Progenitor cell of endocrine pancreas (in vitro differentiated cells): ENCODE measurements at regions not wholly inside any gene's neighbourhood (a gene's known extent, or its start where the extent isn't known, plus 50 kb on each side); places are given as distances from the start of the nearest gene placed in this dataset.

Experiments
- DNase-seq: peaks from one replicate; pipeline ENCODE4 v3.0.0; 2021; ENCODE audit warnings: low spot score; ENCODE audit not compliant: unreplicated experiment
- H3K27ac Mint-ChIP-seq: 2 replicates; pipeline ENCODE4 v1.8.0; 2021; ENCODE audit warnings: mild to moderate bottlenecking, moderate library complexity, mixed read lengths
- H3K27me3 Mint-ChIP-seq: 2 replicates; pipeline ENCODE4 v1.8.0; 2021; ENCODE audit warnings: mixed read lengths
- H3K36me3 Mint-ChIP-seq: 2 replicates; pipeline ENCODE4 v1.8.0; 2022; ENCODE audit warnings: mixed read lengths; ENCODE audit not compliant: insufficient read depth
- H3K4me1 Mint-ChIP-seq: 2 replicates; pipeline ENCODE4 v1.8.0; 2021; ENCODE audit warnings: low read depth, mixed read lengths
- H3K4me3 Mint-ChIP-seq: 2 replicates; pipeline ENCODE4 v1.8.0; 2021; ENCODE audit warnings: low read depth, mild to moderate bottlenecking, moderate library complexity, mixed read lengths
- H3K9me3 Mint-ChIP-seq: 2 replicates; pipeline ENCODE4 v1.8.0; 2021; ENCODE audit warnings: low read depth, mixed read lengths
- CTCF ChIP-seq: fragments of 200-600 bp; sonication (generic); IDR thresholded peaks from one replicate; pipeline ENCODE4 v1.5.0; 2021; ENCODE audit warnings: antibody characterized with exemption, mild to moderate bottlenecking; ENCODE audit not compliant: unreplicated experiment

DNA sequence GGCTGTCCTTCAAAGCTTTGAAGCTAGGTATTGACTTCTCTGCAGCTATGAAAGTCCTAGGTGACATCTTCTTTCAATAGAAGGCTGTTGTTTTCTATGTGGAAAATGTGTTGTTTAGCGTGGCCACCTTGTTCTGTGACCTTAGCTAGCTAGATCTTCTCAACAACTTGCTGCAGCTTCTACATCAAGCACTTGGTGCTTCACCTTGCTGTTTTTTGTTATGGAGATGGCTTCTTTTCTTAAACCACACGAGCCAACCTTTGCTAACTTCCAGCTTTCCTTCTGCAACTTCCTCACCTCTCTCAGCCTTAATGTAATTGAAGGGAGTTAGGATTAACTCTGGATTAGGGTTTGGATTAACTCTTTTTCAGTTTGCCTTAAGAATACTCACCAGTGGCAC, 128.6 kb upstream of the MMS22L start:
- peaks cover 14% of the 10 kb centered on the region for H3K9me3 Mint-ChIP-seq

GRCh38 chr6:97412511-97412910, 129.5 kb upstream of the MMS22L start:
- no peak for TF ChIP-seq CTCF
- Mint-ChIP-seq H3K27ac (no peak overlapping the region), H3K36me3 (no peaks in the 10 kb centered on the region), H3K27me3 (no peaks in the 10 kb centered on the region), H3K4me3 (no peak overlapping the region), H3K9me3 (peaks cover 14% of the 10 kb centered on the region), H3K4me1 (peaks cover 1% of the 10 kb centered on the region)
- no peak for DNase-seq

More for the DNA sequence above, 128.6 kb upstream of the MMS22L start:
- H3K27me3 Mint-ChIP-seq = no peaks in the 10 kb centered on the region
- H3K4me3 Mint-ChIP-seq = no peak overlapping the region
- no peaks in the 10 kb centered on the region for H3K36me3 Mint-ChIP-seq
- no peak for DNase-seq
- peaks cover 1% of the 10 kb centered on the region for H3K4me1 Mint-ChIP-seq
- no peak overlapping the region for H3K27ac Mint-ChIP-seq
- TF ChIP-seq CTCF = no peak

DNA sequence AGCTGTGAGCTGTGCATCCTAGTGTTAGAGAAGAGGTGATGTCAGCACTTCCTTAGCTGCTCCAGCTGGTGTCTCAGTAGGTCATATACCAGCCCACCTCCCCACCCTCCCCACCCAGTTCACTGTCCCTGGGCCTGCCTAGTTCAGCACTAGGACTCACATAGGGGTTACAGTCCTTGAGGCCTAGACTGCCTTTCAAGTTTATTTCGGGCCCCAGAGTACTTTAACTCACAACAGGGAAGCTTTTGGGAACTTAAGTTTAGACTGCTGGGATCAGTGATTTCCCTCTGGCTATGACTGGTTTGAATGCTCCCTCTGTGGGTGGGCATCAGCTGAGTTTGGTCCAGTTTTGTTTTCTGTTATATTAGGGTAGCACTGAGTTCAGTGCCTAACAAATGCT, 139.2 kb upstream of the MMS22L start:
- no peaks in the 10 kb centered on the region for H3K36me3 Mint-ChIP-seq
- no peaks in the 10 kb centered on the region for H3K27me3 Mint-ChIP-seq
- no peak overlapping the region for H3K4me3 Mint-ChIP-seq

DNA sequence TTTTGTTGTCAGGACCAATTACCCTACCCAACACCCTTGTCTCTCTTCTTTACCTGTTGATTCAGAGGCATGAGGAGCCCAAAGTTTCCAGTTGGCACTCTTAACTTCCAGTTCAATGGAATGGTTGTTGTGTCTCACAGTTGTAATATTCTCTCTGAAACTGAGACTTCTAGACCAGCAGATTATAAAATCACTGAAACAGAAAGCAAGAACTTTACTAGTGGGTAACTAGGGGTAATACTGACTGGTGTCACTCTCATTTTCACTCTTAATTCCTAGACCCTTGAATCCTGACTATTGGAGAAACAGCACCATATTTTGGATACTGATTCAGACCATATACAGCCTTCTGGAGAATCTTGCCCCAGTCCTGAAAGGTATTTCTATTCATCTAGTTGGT, 140.2 kb upstream of the MMS22L start:
- Mint-ChIP-seq H3K36me3 (no peaks in the 10 kb centered on the region), H3K27me3 (no peaks in the 10 kb centered on the region), H3K4me3 (no peak overlapping the region), H3K27ac (no peak overlapping the region), H3K9me3 (no peaks in the 10 kb centered on the region), H3K4me1 (peaks cover 2% of the 10 kb centered on the region)
- no peak for TF ChIP-seq CTCF
- no peak for DNase-seq

More for the DNA sequence above, 139.2 kb upstream of the MMS22L start:
- Mint-ChIP-seq H3K9me3 (no peaks in the 10 kb centered on the region), H3K4me1 (peaks cover 2% of the 10 kb centered on the region), H3K27ac (no peak overlapping the region)
- no peak for TF ChIP-seq CTCF
- no peak for DNase-seq

DNA sequence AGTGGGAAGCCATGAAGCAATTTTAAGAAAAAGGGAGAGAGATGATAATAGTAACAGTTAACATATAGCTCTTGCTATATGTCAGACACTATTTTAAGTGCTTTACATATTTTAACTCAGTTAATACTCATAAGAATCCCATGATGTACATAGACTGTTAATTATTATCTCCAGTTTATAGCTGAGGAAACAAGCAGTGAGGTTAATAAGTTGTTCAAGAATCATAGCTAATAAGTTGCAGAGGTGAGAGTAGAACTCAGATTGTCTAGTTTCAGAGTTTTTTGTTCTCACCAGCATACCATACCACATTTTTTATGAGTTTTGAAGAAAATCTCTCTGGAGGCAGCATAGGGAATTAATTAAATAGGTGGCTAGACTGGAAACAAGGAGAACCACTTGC, 144.6 kb upstream of the MMS22L start:
- Mint-ChIP-seq H3K9me3 (no peaks in the 10 kb centered on the region), H3K4me3 (no peak overlapping the region), H3K27me3 (no peaks in the 10 kb centered on the region), H3K27ac (no peak overlapping the region), H3K36me3 (no peaks in the 10 kb centered on the region), H3K4me1 (no peaks in the 10 kb centered on the region)
- TF ChIP-seq CTCF = no peak
- DNase-seq = no peak
